ENCODE measurements at regions not wholly inside any gene's neighbourhood (a gene's known extent, or its start where the extent isn't known, plus 50 kb on each side); places are given as distances from the start of the nearest gene placed in this dataset.

- in situ Hi-C loops (cut with HindIII; ENCODE audit: low sequenced_read_pairs): no loop called here
Observed at GRCh38 chrX:45758738-45759397, 558.2 kb upstream of the DIPK2B start.

- in situ Hi-C loops (cut with HindIII; ENCODE audit: low sequenced_read_pairs): no loop called here
Observed at GRCh38 chrX:45758319-45758718, 557.6 kb upstream of the DIPK2B start.

- in situ Hi-C loops (cut with HindIII; ENCODE audit: low sequenced_read_pairs): no loop called here
Observed at GRCh38 chrX:45757272-45757671, 556.6 kb upstream of the DIPK2B start.

GRCh38 chrX:45756557-45756956 is 555.9 kb upstream of the DIPK2B start:
- in situ Hi-C loops (cut with HindIII; ENCODE audit: low sequenced_read_pairs): no loop called here

- in situ Hi-C loops (cut with HindIII; ENCODE audit: low sequenced_read_pairs): no loop called here
Observed at GRCh38 chrX:45755703-45756102, 555.0 kb upstream of the DIPK2B start.

- in situ Hi-C loops (cut with HindIII; ENCODE audit: low sequenced_read_pairs): no loop called here
Observed at GRCh38 chrX:45751156-45751555, 550.5 kb upstream of the DIPK2B start.

- in situ Hi-C loops (cut with HindIII; ENCODE audit: low sequenced_read_pairs): no loop called here
Observed at GRCh38 chrX:45750639-45751038, 550.0 kb upstream of the DIPK2B start.

- in situ Hi-C loops (cut with HindIII; ENCODE audit: low sequenced_read_pairs): no loop called here
Observed at GRCh38 chrX:45749375-45749774, 548.7 kb upstream of the DIPK2B start.

GRCh38 chrX:45748369-45748774 is 547.7 kb upstream of the DIPK2B start:
- in situ Hi-C loops (cut with HindIII; ENCODE audit: low sequenced_read_pairs): no loop called here

GRCh38 chrX:45747905-45748304 is 547.2 kb upstream of the DIPK2B start:
- in situ Hi-C loops (cut with HindIII; ENCODE audit: low sequenced_read_pairs): no loop called here

GRCh38 chrX:45745479-45745878 is 544.8 kb upstream of the DIPK2B start:
- in situ Hi-C loops (cut with HindIII; ENCODE audit: low sequenced_read_pairs): no loop called here

GRCh38 chrX:45743906-45744625 is 543.4 kb upstream of the DIPK2B start:
- in situ Hi-C loops (cut with HindIII; ENCODE audit: low sequenced_read_pairs): no loop called here

GRCh38 chrX:45743081-45743533 is 542.4 kb upstream of the DIPK2B start:
- in situ Hi-C loops (cut with HindIII; ENCODE audit: low sequenced_read_pairs): no loop called here

GRCh38 chrX:45740291-45740690 is 539.6 kb upstream of the DIPK2B start:
- in situ Hi-C loops (cut with HindIII; ENCODE audit: low sequenced_read_pairs): no loop called here

- in situ Hi-C loops (cut with HindIII; ENCODE audit: low sequenced_read_pairs): no loop called here
Observed at GRCh38 chrX:45735571-45735970, 534.9 kb upstream of the DIPK2B start.

GRCh38 chrX:45731448-45731847 is 530.8 kb upstream of the DIPK2B start:
- in situ Hi-C loops (cut with HindIII; ENCODE audit: low sequenced_read_pairs): no loop called here

GRCh38 chrX:45727761-45728160 is 527.1 kb upstream of the DIPK2B start:
- in situ Hi-C loops (cut with HindIII; ENCODE audit: low sequenced_read_pairs): no loop called here

GRCh38 chrX:45722471-45722870 is 521.8 kb upstream of the DIPK2B start:
- in situ Hi-C loops (cut with HindIII; ENCODE audit: low sequenced_read_pairs): no loop called here

GRCh38 chrX:45719751-45720501 is 519.2 kb upstream of the DIPK2B start:
- in situ Hi-C loops (cut with HindIII; ENCODE audit: low sequenced_read_pairs): no loop called here

GRCh38 chrX:45718676-45719075 is 518.0 kb upstream of the DIPK2B start:
- in situ Hi-C loops (cut with HindIII; ENCODE audit: low sequenced_read_pairs): no loop called here

- in situ Hi-C loops (cut with HindIII; ENCODE audit: low sequenced_read_pairs): no loop called here
Observed at GRCh38 chrX:45716750-45717149, 516.1 kb upstream of the DIPK2B start.

GRCh38 chrX:45715748-45716147 is 515.1 kb upstream of the DIPK2B start:
- in situ Hi-C loops (cut with HindIII; ENCODE audit: low sequenced_read_pairs): no loop called here

Data from DLD1 (cell line).